HG03354 (cell line): ENCODE measurements at regions not wholly inside any gene's neighbourhood (a gene's known extent, or its start where the extent isn't known, plus 50 kb on each side); places are given as distances from the start of the nearest gene placed in this dataset.

Source experiments
- ATAC-seq: cut with Tn5 transposase; IDR thresholded peaks from one replicate; pipeline ENCODE4 v1.9.1; 2021; ENCODE audit warnings: mild to moderate bottlenecking; ENCODE audit not compliant: unreplicated experiment, poor library complexity, severe bottlenecking

DNA sequence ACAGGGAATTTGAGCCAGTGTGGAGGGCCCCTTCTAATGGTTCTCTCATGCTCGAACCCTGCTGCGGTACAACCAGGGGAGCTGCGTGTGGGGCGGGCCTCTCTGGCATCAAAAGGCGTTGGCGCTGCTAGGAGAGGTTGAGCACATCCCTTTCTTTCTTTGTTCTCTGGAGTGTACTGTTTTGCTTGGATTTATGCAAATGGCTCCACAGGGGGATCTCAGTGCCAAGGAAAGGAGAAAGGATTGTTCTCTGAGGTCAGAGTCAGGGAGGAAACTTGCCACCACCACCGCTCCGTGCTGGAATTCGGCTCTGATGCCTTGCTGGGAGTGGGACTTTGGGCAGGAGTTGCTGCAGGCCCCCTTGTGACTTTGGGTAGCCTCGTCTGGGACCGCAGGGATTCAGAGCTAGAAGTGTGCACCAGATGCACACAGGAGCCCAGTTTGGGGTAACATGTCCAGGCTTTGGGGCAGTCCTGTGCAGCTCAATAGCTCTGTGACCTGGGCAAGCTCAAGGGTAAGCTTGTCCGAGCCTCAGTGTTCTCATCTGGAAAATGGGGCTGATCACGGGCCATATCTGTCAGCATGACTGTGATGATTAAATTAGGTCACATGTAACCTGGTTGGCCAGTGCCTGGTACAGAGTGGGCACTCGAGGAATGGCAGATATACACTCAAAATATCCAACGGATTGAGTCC, 353.0 kb upstream of the EEF2KMT start:
- no peak for ATAC-seq

DNA sequence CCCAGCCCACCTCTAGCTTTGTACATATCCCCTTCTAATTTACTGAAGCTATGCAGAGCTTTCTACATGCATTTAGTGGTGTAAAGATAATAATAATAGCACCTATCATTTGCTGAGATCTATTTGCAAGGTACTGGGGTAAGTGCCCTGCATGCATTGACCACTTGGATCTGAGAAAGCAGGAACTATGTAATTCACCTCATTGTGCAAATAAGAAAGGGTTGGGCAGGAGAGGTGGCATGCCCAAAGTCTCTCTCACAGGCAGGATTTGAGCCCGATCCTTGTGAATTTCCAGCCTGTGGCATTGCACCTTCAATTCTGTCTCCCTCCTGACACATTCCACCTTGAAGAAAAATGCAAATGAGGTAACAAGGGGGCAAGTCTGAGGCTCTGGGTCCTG, 352.3 kb upstream of the EEF2KMT start:
- ATAC-seq, result no peak

GRCh38 chr16:5448798-5449197, 351.2 kb upstream of the EEF2KMT start:
- ATAC-seq, result no peak

DNA sequence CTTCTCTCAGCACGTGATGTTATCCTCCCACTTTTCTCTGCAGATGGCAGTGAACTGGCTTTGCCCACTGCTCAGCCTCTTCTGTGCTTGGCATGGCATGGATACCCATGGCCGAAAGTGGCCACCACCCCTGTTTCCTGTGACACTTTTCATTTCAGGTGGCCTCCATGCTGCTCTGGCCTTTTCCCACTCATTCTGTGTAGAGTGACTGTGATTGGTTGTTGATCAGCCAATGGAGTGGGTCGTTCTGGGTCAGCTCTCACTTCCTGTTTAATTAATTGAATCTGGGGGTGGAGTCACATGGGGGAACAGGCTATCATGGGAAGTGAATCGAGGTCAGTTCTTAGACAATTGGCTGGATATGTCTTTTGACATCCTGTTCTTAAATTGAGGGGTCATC, 350.1 kb upstream of the EEF2KMT start:
- no peak for ATAC-seq

DNA sequence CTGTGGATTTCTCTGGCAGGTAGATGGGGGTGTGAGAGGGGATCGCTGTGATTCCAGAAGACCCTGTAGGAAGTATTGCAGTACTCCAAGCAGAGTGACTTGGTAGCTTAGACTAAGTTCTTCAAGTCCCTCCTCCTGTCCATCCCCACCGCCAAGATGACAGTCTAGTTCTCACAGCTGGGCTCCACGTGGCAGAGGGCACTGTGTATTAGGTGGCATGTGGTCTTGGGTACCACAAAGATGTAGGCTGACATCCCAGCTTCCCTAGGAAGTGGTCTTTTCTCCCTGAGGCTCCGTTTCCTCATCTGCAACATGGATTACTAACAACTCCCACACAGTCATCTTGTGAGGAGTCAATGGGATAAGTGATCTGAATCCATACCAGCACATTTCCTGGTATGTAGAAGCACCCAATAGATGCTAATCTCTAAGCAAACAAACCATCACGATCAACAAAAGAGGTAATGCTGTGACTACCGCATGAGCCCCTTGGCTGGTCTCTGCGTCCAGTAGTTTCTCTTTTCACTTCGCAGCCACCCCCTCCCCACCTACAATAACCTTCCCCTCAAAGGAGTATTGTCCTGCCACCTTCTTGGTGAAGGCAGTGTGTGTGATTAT, 349.1 kb upstream of the EEF2KMT start:
- ATAC-seq, result no peak

GRCh38 chr16:5444189-5444588, 346.6 kb upstream of the EEF2KMT start:
- ATAC-seq, result no peak

GRCh38 chr16:5442986-5443385, 345.4 kb upstream of the EEF2KMT start:
- no peak for ATAC-seq

DNA sequence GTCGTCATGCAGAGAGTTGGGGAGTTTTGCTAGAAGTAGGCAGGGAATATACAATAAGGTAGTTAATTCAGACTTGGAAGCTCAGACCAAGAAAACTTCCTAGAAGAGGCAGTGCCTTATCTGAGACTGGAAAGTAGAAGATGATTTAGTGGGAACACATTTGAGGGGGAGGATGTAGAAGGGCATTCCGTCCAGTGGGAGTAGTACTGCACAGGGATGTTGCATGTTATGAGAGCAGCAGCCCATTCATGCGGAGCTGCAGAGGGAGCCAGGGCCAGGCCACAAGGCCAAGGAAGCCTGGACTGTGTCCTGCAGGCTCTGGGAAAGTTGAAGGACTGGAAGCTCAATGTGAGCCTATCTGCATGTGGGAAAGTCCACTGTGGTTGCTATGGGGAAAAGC, 344.5 kb upstream of the EEF2KMT start:
- no peak for ATAC-seq

GRCh38 chr16:5438591-5438990, 341.0 kb upstream of the EEF2KMT start:
- no peak for ATAC-seq

DNA sequence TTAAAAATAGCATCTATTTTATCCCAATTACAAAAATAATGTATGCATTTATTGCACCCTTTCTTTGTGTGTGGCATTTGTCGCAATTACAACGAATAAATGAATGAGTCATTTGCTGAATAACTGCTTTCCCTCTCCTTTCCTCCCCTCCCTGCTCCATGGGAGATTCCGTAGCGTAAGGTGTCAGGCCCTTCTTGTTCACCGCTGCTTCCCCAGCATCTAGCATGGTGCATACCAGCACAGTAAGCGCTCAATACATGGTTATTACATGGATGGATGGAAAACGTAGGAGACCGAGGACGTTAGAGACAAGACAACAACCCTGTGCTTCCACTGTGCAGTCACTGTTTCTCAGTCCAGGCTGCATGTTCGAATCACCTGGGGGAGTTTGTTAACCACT, 336.0 kb upstream of the EEF2KMT start:
- no peak for ATAC-seq

DNA sequence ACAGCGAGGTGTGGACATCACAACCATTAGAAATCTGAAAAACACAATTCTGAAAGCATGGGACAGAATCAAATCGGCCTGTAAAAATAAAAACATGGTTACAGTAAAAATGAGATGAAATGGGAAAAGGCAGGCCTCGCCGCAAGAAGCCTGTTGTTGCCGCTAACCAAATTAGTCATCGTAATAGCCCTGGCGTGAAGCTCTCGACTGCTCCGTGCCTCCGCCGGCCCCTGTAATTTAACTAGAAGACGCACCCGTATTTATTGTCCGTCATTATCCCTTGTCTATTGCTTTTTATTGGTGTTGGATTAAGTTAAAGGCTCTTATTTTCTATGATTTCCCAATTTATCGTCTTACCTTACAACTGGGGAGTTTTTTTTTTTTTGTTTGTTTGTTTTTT, 334.6 kb upstream of the EEF2KMT start:
- ATAC-seq, result no peak

GRCh38 chr16:5430598-5430997, 333.0 kb upstream of the EEF2KMT start:
- no peak for ATAC-seq

- no peak for ATAC-seq
These were observed 331.3 kb upstream of the EEF2KMT start for GRCh38 chr16:5428932-5429331.

DNA sequence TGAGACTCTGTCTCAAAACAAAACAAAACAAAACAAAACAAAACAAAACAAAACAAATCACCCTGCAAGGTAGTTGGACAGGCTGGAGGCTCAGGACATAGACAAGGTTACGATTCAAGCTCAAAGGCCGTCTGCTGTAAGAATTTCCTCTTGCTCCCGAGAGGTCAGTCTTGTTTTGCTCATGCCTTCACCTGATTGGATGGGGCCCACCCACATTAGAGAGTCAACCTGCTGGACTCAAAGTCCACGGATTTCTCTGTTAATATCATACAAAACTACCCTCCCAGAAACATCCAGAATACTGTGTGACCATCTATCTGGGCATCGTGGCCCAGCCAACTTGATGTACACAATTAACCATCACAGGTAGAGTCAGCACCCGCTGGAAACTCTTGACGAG, 330.0 kb upstream of the EEF2KMT start:
- ATAC-seq, result no peak

DNA sequence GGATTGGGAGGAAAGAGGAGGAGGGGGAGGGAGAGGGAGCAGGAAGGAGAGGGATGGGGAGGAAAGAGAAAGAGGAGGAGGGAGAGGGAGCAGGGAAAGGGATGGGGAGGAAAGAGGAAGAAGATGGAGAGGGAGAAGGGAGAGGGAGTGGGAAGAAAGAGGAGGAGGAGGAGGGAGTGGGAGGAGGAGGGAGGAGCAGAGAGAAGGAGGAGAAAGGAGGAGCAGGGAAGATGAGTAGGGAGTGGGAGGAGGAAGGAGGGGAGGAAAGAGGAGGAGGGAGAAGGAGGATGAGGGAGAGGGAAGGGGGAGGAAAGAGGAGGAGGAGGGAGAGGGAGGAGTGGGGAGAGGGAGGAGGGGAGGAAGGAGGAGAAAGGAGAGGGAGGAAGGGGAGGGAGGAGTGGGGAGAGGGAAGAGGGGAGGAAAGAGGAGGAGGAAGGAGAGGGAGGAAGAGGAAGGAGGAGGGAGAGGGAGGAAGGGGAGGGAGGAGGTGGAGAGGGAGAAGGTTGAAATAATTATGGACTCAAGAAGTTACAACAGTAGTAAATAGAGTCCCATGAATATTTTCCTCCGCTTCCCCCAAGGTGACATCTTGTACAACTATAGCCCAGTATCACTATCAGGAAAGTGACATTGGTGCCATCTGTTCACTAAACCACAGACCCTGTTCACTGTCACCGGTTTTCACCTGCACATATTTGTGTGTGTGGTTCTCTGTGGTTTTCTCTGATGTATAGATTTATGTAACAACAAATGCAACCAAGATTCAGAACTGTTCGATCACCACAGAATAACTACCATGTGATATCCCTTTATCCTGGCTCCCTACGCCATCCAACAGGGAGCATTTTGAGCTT, 325.3 kb upstream of the EEF2KMT start:
- no peak for ATAC-seq

DNA sequence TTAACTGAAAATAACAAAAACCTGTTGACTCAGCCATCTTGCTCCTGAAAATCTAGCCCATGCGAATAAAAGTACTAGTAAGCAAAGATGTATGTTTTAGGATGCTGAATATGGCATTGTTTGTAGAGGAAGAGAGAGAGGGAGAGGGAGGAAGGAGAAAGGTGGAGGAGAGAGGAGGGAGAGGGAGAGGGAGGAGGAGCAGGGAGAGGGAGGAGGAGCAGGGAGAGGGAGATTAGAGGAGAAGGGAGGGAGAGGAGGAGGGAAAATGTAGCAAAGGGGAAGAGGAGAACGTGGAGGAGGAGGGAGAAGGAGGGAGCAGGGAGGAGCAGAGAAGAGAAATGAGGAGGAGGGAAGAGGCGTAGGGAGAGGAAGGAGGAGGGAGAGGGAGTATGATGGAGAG, 324.5 kb upstream of the EEF2KMT start:
- no peak for ATAC-seq

- ATAC-seq, result no peak
These were observed 318.4 kb upstream of the EEF2KMT start for GRCh38 chr16:5416013-5416412.

- no peak for ATAC-seq
These were observed 317.5 kb upstream of the EEF2KMT start for GRCh38 chr16:5415123-5415522.

DNA sequence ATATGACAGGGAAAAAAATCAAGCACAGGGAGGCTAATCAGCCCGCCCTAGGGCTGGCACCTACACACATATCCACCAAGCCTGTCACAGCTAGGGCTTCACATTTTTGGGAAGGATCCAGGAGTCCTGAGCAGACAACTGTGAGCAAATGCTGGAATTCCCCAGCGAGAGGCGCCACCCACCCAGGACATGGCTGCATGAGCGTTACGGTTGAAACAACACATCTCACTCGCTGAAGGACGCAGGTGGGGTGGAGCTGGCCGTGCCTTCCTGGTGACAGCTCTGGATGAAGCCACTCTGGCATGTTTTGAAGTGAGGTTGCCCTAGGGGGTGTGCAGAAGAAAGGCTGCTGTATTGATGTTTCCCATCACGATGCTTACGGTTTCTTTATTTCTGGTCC, 315.1 kb upstream of the EEF2KMT start:
- ATAC-seq, result no peak

DNA sequence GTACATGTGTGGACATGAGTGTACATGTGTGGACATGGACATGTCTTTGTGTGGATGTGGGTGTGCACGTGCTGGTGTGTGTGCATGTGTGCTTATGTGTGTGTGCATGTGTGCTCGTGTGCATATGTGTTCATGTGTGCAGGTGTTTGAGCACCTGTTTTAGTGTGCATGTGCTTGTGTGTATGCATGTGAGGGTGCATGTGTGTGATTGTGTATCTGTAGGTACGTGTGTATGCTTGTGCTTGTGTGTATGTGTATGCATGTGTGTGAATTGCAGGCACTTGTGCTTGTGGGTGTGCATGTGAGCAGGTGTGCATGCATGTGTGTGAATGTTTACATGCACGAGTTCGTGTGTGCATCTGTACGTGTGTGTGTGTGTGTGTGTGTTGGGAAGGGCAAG, 300.6 kb upstream of the EEF2KMT start:
- no peak for ATAC-seq

- no peak for ATAC-seq
These were observed 299.3 kb upstream of the EEF2KMT start for GRCh38 chr16:5396880-5397279.
